H1 (cell line): ENCODE measurements at regions not wholly inside any gene's neighbourhood (a gene's known extent, or its start where the extent isn't known, plus 50 kb on each side); places are given as distances from the start of the nearest gene placed in this dataset.
A peak's percentile ranks its signal among the peaks of the same experiment; 100 is the strongest.

Source experiments
- CTCF ChIA-PET: fragments of 300-600 bp; sonication (Branson Sonifier 250); formaldehyde crosslinking; loops from one replicate; lab custom pipeline; 2021; ENCODE audit not compliant: partially characterized antibody; lab: Charles Lee
- POLR2A ChIA-PET: fragments of 300-600 bp; sonication (Branson Sonifier 250); formaldehyde crosslinking; loops from one replicate; lab custom pipeline; 2021; ENCODE audit warnings: inconsistent platforms; ENCODE audit not compliant: partially characterized antibody; lab: Charles Lee
- DNase-seq, 2 experiments: peaks; one replicate each; pipeline versions ENCODE4 v3.0.0 to v3.0.0-alpha.2; 2010 to 2022; ENCODE audit warnings: low spot score in 2 of 2, low read depth in 1 of 2, mixed read lengths in 1 of 2
- FAIRE-seq: peaks from 2 replicates; lab custom pipeline; 2011; peaks lifted over from hg19 to GRCh38; lab: Jason Lieb, UNC
- H2AFZ ChIP-seq: 2 replicates; pipeline ENCODE4 v1.8.1; 2012; ENCODE audit warnings: low read length, inconsistent platforms
- H2AK5ac ChIP-seq: 2 replicates; pipeline ENCODE4 v1.6.1; 2013; ENCODE audit warnings: low read depth, low read length
- H2BK120ac ChIP-seq: replicated peaks from 2 replicates; pipeline ENCODE3; 2013; ENCODE audit warnings: low read depth, low read length, inconsistent platforms
- H2BK12ac ChIP-seq: 2 replicates; pipeline ENCODE4 v1.6.1; 2013; ENCODE audit warnings: low read depth, low read length
- H2BK15ac ChIP-seq: 2 replicates; pipeline ENCODE4 v1.6.1; 2013; ENCODE audit warnings: low read length
- H2BK20ac ChIP-seq: 2 replicates; pipeline ENCODE4 v1.6.1; 2013; ENCODE audit warnings: low read length
- H2BK5ac ChIP-seq: 2 replicates; pipeline ENCODE4 v1.6.1; 2013; ENCODE audit warnings: low read depth, low read length
- H3K14ac ChIP-seq: 2 replicates; pipeline ENCODE4 v1.6.1; 2013; ENCODE audit warnings: inconsistent platforms; ENCODE audit not compliant: insufficient read length
- H3K18ac ChIP-seq: 2 replicates; pipeline ENCODE4 v1.6.1; 2013; ENCODE audit warnings: low read length; ENCODE audit errors: extremely low read depth
- H3K23ac ChIP-seq: 2 replicates; pipeline ENCODE4 v1.6.1; 2013; ENCODE audit warnings: inconsistent platforms; ENCODE audit not compliant: insufficient read length
- H3K23me2 ChIP-seq: 2 replicates; pipeline ENCODE4 v1.6.1; 2013; ENCODE audit warnings: low read depth, low read length
- H3K27ac ChIP-seq: 2 replicates; pipeline ENCODE4 v1.6.1; 2011; ENCODE audit warnings: low read depth, low read length, inconsistent platforms
- H3K27me3 ChIP-seq, 4 experiments: replicated peaks in 1 of 4; 1 replicate in 1 of 4; 2 replicates in 3 of 4; pipeline versions ENCODE4 v1.6.1 to v1.8.1; 2011 to 2013; ENCODE audit warnings: low read length in 3 of 4, mild to moderate bottlenecking in 3 of 4, inconsistent platforms in 2 of 4, mixed read lengths in 2 of 4, moderate library complexity in 1 of 4; ENCODE audit not compliant: control insufficient read depth in 3 of 4, insufficient read depth in 3 of 4; ENCODE audit errors: extremely low read depth in 1 of 4
- H3K36me3 ChIP-seq, 4 experiments: 2 replicates each; pipeline versions ENCODE4 v1.6.1 to v1.8.1; 2011 to 2013; ENCODE audit warnings: mild to moderate bottlenecking in 4 of 4, low read length in 3 of 4, moderate library complexity in 2 of 4, control low read depth in 1 of 4, inconsistent platforms in 1 of 4; ENCODE audit not compliant: insufficient read depth in 4 of 4, control insufficient read depth in 2 of 4
- H3K4ac ChIP-seq: replicated peaks from 2 replicates; pipeline ENCODE3; 2013; ENCODE audit warnings: low read length, low read depth, mixed read lengths, inconsistent platforms; ENCODE audit not compliant: insufficient read length
- H3K4me1 ChIP-seq, 4 experiments: replicated peaks in 1 of 4; 1 replicate in 1 of 4; 2 replicates in 3 of 4; pipeline versions ENCODE4 v1.6.1 to v1.8.1; 2011 to 2013; ENCODE audit warnings: low read length in 3 of 4, inconsistent platforms in 2 of 4, mixed read lengths in 1 of 4; ENCODE audit not compliant: insufficient read depth in 4 of 4, control insufficient read depth in 3 of 4
- H3K4me2 ChIP-seq, 2 experiments: 2 replicates each; pipeline versions ENCODE4 v1.6.1 to v1.8.1; 2011 to 2013; ENCODE audit warnings: low read depth in 2 of 2, low read length in 2 of 2, control low read depth in 1 of 2, inconsistent platforms in 1 of 2, mild to moderate bottlenecking in 1 of 2; ENCODE audit not compliant: insufficient read depth in 1 of 2
- H3K4me3 ChIP-seq, 4 experiments: fragments of 200-600, 300-600 bp in 1 of 4; sonication (generic), shearing (Covaris generic), sonication (Bioruptor Twin) in 1 of 4; 2 replicates each; pipeline versions ENCODE4 v1.5.1 to v1.8.1; 2011 to 2016; ENCODE audit warnings: low read length in 4 of 4, low read depth in 3 of 4, control low read depth in 2 of 4, inconsistent platforms in 2 of 4, mild to moderate bottlenecking in 2 of 4, mixed read lengths in 1 of 4, moderate library complexity in 1 of 4; ENCODE audit not compliant: insufficient read depth in 2 of 4; ENCODE audit errors: extremely low read depth in 1 of 4
- H3K56ac ChIP-seq: replicated peaks from 2 replicates; pipeline ENCODE3; 2013; ENCODE audit warnings: low read depth, mild to moderate bottlenecking, mixed read lengths, low read length, inconsistent platforms; ENCODE audit not compliant: insufficient read length
- H3K79me1 ChIP-seq: 2 replicates; pipeline ENCODE4 v1.6.1; 2013; ENCODE audit warnings: low read depth, low read length, control low read depth
- H3K79me2 ChIP-seq, 2 experiments: 2 replicates each; pipeline versions ENCODE4 v1.6.1 to v1.8.1; 2012 to 2013; ENCODE audit warnings: low read length in 2 of 2, mild to moderate bottlenecking in 2 of 2, inconsistent platforms in 1 of 2; ENCODE audit not compliant: insufficient read depth in 2 of 2, control insufficient read depth in 1 of 2
- H3K9ac ChIP-seq, 4 experiments: replicated peaks in 1 of 4; 1 replicate in 1 of 4; 2 replicates in 3 of 4; pipeline versions ENCODE4 v1.6.1 to v1.8.1; 2011 to 2013; ENCODE audit warnings: low read depth in 3 of 4, low read length in 3 of 4, control low read depth in 2 of 4, mild to moderate bottlenecking in 2 of 4, moderate library complexity in 2 of 4, inconsistent platforms in 1 of 4; ENCODE audit errors: extremely low read depth in 1 of 4
- H3K9me3 ChIP-seq, 2 experiments: 2 replicates each; pipeline versions ENCODE4 v1.6.1 to v1.8.1; 2012 to 2013; ENCODE audit warnings: mild to moderate bottlenecking in 2 of 2, moderate library complexity in 2 of 2, control low read depth in 1 of 2, inconsistent platforms in 1 of 2, low read depth in 1 of 2, low read length in 1 of 2, mixed read lengths in 1 of 2; ENCODE audit not compliant: insufficient read depth in 2 of 2
- H4K20me1 ChIP-seq, 2 experiments: replicated peaks in 1 of 2; 2 replicates each; pipeline versions ENCODE3 to v1.8.1; 2011 to 2013; ENCODE audit warnings: inconsistent platforms in 2 of 2, low read length in 2 of 2, mild to moderate bottlenecking in 1 of 2; ENCODE audit not compliant: insufficient read depth in 2 of 2, control insufficient read depth in 1 of 2
- H4K5ac ChIP-seq: 2 replicates; pipeline ENCODE4 v1.6.1; 2013; ENCODE audit warnings: low read length, low read depth, mixed read lengths, inconsistent platforms; ENCODE audit not compliant: insufficient read length
- H4K8ac ChIP-seq: 2 replicates; pipeline ENCODE4 v1.8.0; 2013; ENCODE audit warnings: mild to moderate bottlenecking, moderate library complexity, low read length, inconsistent platforms; ENCODE audit not compliant: insufficient read depth; ENCODE audit errors: extremely low read depth
- H4K91ac ChIP-seq: replicated peaks from 2 replicates; pipeline ENCODE3; 2013; ENCODE audit warnings: low read length, mixed read lengths, inconsistent platforms; ENCODE audit not compliant: insufficient read length
- ATF3 ChIP-seq: IDR thresholded peaks from 2 replicates; pipeline ENCODE4 v1.6.1; 2011; ENCODE audit warnings: low read depth, mild to moderate bottlenecking, low read length; ENCODE audit not compliant: insufficient read depth
- E2F6 ChIP-seq: IDR thresholded peaks from 2 replicates; pipeline ENCODE4 v1.6.1; 2012; ENCODE audit warnings: inconsistent platforms
- EGR1 ChIP-seq: IDR thresholded peaks from 2 replicates; pipeline ENCODE4 v1.6.1; 2011; ENCODE audit warnings: low read depth, low read length, borderline replicate concordance
- GABPA ChIP-seq: IDR thresholded peaks from 2 replicates; pipeline ENCODE4 v1.6.1; 2011; ENCODE audit warnings: mild to moderate bottlenecking, low read length, moderate library complexity, borderline replicate concordance; ENCODE audit not compliant: insufficient read depth
- HDAC2 ChIP-seq, 2 experiments: fragments of 300-600 bp in 1 of 2; sonication (generic) in 1 of 2; IDR thresholded peaks; 2 replicates each; pipeline ENCODE4 v1.6.1; 2011 to 2012; ENCODE audit warnings: low read depth in 2 of 2, low read length in 2 of 2, mild to moderate bottlenecking in 2 of 2, moderate library complexity in 2 of 2, borderline replicate concordance in 1 of 2, inconsistent platforms in 1 of 2
- POU5F1 ChIP-seq: IDR thresholded peaks from 2 replicates; pipeline ENCODE4 v1.6.1; 2011; ENCODE audit warnings: low read depth, mild to moderate bottlenecking, low read length, moderate library complexity
- RBBP5 ChIP-seq: IDR thresholded peaks from 2 replicates; pipeline ENCODE4 v1.7.1; 2012; ENCODE audit warnings: low read depth, mild to moderate bottlenecking, inconsistent platforms, low read length, moderate library complexity, borderline replicate concordance
- SIN3A ChIP-seq, 2 experiments: IDR thresholded peaks in 1 of 2; conservative IDR thresholded peaks in 1 of 2; 2 replicates each; pipeline ENCODE4 v1.6.1; 2011 to 2012; ENCODE audit warnings: low read length in 2 of 2, improper control_type of control experiment in 1 of 2, low read depth in 1 of 2, mild to moderate bottlenecking in 1 of 2
- WGBS, 2 experiments: shearing (Covaris generic) in 1 of 2; methylation state at CpG; one replicate each; pipeline versions ENCODE4 v1.1.6 to v1.1.7; 2013 to 2015; ENCODE audit warnings: low lambda C conversion rate in 2 of 2, mixed read lengths in 2 of 2, inconsistent platforms in 1 of 2, low coverage in 1 of 2, missing lambda C conversion rate in 1 of 2; ENCODE audit not compliant: insufficient replicate concordance in 2 of 2, insufficient coverage in 1 of 2, insufficient read length in 1 of 2; ENCODE audit errors: extremely low coverage in 1 of 2, missing lambda C conversion rate in 1 of 2; 5-methylcytosine and 5-hydroxymethylcytosine counted together

- no peak overlapping the region for H2BK5ac ChIP-seq
- no peak overlapping the region for H2AK5ac ChIP-seq
- H4K5ac ChIP-seq, result no peak overlapping the region
- DNase-seq, result no peak
- no peaks in the 10 kb centered on the region for H4K20me1 ChIP-seq
- no peak overlapping the region for H3K56ac ChIP-seq
- POLR2A ChIA-PET, result interaction anchor here (0.7 kb wide), 1 partner anchor 177 kb away, joined by 3 read pairs; no protein-coding TSS in a partner anchor
- H3K4me2 ChIP-seq, result no peak overlapping the region
- H3K4me3 ChIP-seq, result no peak overlapping the region
- CTCF ChIA-PET, result interaction anchor here (0.6 to 1.5 kb wide), 2 partner anchors 10 to 32 kb away, joined by 3 to 4 read pairs; no protein-coding TSS in a partner anchor
- no peak overlapping the region for H3K4ac ChIP-seq
- no peak overlapping the region for H2BK12ac ChIP-seq
- no peaks in the 10 kb centered on the region for H3K79me2 ChIP-seq
- H4K8ac ChIP-seq, result peak overlapping the region; percentile 57; the same call in 1 of the 2 replicates
- no peak overlapping the region for H4K91ac ChIP-seq
- H3K79me1 ChIP-seq, result no peaks in the 10 kb centered on the region
- 0 out of 2 replicates have a peak overlapping the region, but pooled peaks have one; percentile 41 for H2AFZ ChIP-seq
- no peak overlapping the region for H2BK20ac ChIP-seq
- H3K27me3 ChIP-seq, result no peaks in the 10 kb centered on the region
- H3K23me2 ChIP-seq, result no peaks in the 10 kb centered on the region
- no peak overlapping the region for H3K18ac ChIP-seq
- no peak overlapping the region for H3K23ac ChIP-seq
- H2BK120ac ChIP-seq, result no peak overlapping the region
- FAIRE-seq, result no peak
- H3K9me3 ChIP-seq, result peaks cover 0 to 3% of the 10 kb centered on the region in 2 experiments; a peak in 1 of 4 replicates
- H3K4me1 ChIP-seq, result 0 out of 7 replicates have a peak, but pooled peaks cover 0 to 2% (median 0%) of the 10 kb centered on the region in 4 experiments
- no peak overlapping the region for H3K27ac ChIP-seq
- TF ChIP-seq SIN3A (conservative IDR thresholded peaks at IDR 0.05 in 1 of 2, IDR thresholded peaks at IDR 0.05 in 1 of 2; ENCODE audit: low read depth in 1 of 2, low read length in 2 of 2), result no peak
- no peak for TF ChIP-seq HDAC2 (IDR thresholded peaks at IDR 0.05; ENCODE audit: borderline replicate concordance in 1 of 2, low read depth in 2 of 2, low read length in 2 of 2)
- TF ChIP-seq E2F6, result no peak
- no peak for TF ChIP-seq EGR1
- no peak for TF ChIP-seq ATF3
- no peak for TF ChIP-seq GABPA
- no peak for TF ChIP-seq POU5F1
- TF ChIP-seq RBBP5, result no peak
- H3K14ac ChIP-seq, result no peak overlapping the region
- no peak overlapping the region for H3K9ac ChIP-seq
- H2BK15ac ChIP-seq, result no peak overlapping the region
- H3K36me3 ChIP-seq, result no peaks in the 10 kb centered on the region
- 89% methylated on average over 18 of the region's 18 CpGs; no CpG with 5 or more reads in 1 of the 2 experiments for WGBS, 2 experiments
Measured at GRCh38 chr18:4807604-4808293, 352.6 kb upstream of the DLGAP1 start.
